NOMO-1 (cell line): ENCODE measurements at regions not wholly inside any gene's neighbourhood (a gene's known extent, or its start where the extent isn't known, plus 50 kb on each side); places are given as distances from the start of the nearest gene placed in this dataset.
"Not testable (repeated sequence)": the region's sequence is repeated elsewhere in the genome, so short reads cannot be mapped to it uniquely, and the experiment has no call there.

ENCODE experiments used
- DNase-seq, 2 experiments: peaks; one replicate each; lab custom pipeline; 2025; ENCODE audit not compliant: unreplicated experiment in 2 of 2; lab: John Stamatoyannopoulos, UW

GRCh38 chr6:50455029-50455428, 258.3 kb upstream of the TFAP2D start:
- DNase-seq, result no peak

- DNase-seq, result no peak
Observed at GRCh38 chr6:50457351-50457750, 256.0 kb upstream of the TFAP2D start.

- no peak for DNase-seq
Observed at GRCh38 chr6:50461696-50462095, 251.6 kb upstream of the TFAP2D start.

- DNase-seq, result no peak
Observed at GRCh38 chr6:50463931-50464330, 249.4 kb upstream of the TFAP2D start.

- DNase-seq, result no peak
Observed at GRCh38 chr6:50467931-50468330, 245.4 kb upstream of the TFAP2D start.

GRCh38 chr6:50471041-50471440, 242.3 kb upstream of the TFAP2D start:
- DNase-seq, result no peak

GRCh38 chr6:50510361-50510760, 203.0 kb upstream of the TFAP2D start:
- no peak for DNase-seq

- no peak for DNase-seq
Observed at GRCh38 chr6:50520326-50521266, 192.7 kb upstream of the TFAP2D start.

- DNase-seq, result no peak
Observed at GRCh38 chr6:50524341-50524740, 189.0 kb upstream of the TFAP2D start.

- no peak for DNase-seq
Observed at GRCh38 chr6:50527985-50528384, 185.3 kb upstream of the TFAP2D start.

GRCh38 chr6:50539447-50539846, 173.9 kb upstream of the TFAP2D start:
- DNase-seq, result no peak

GRCh38 chr6:50541941-50542340, 171.4 kb upstream of the TFAP2D start:
- DNase-seq, result no peak

GRCh38 chr6:50543666-50544065, 169.7 kb upstream of the TFAP2D start:
- DNase-seq, result no peak

GRCh38 chr6:50549026-50549425, 164.3 kb upstream of the TFAP2D start:
- DNase-seq, result no peak

- DNase-seq, result no peak
Observed at GRCh38 chr6:50549475-50549874, 163.9 kb upstream of the TFAP2D start.

- no peak for DNase-seq
Observed at GRCh38 chr6:50555982-50556381, 157.3 kb upstream of the TFAP2D start.

GRCh38 chr6:50565004-50565403, 148.3 kb upstream of the TFAP2D start:
- DNase-seq, result no peak

- DNase-seq, result not testable (repeated sequence)
Observed at GRCh38 chr6:50571230-50571629, 142.1 kb upstream of the TFAP2D start.

GRCh38 chr6:50585441-50586330, 127.6 kb upstream of the TFAP2D start:
- no peak for DNase-seq

GRCh38 chr6:50586331-50586675, 127.0 kb upstream of the TFAP2D start:
- no peak for DNase-seq

- no peak for DNase-seq
Observed at GRCh38 chr6:50589751-50590470, 123.4 kb upstream of the TFAP2D start.
